Tibial nerve (tissue), 3 donors: ENCODE measurements at regions not wholly inside any gene's neighbourhood (a gene's known extent, or its start where the extent isn't known, plus 50 kb on each side); places are given as distances from the start of the nearest gene placed in this dataset.

Experiments used
- POLR2A ChIP-seq, 2 donors: fragments of 450-650 bp; IDR thresholded peaks; one replicate each; pipeline ENCODE4 v1.6.1; 2017; ENCODE audit warnings: antibody characterized with exemption in 2 of 2, mild to moderate bottlenecking in 2 of 2, moderate library complexity in 2 of 2
- TF ChIP-seq, protein P1 (sequence below), 5 experiments: fragments of 200-600 bp in 3 of 5; fragments of 450-650 bp in 2 of 5; sonication (generic) in 3 of 5; IDR thresholded peaks; one replicate each; pipeline ENCODE4 v1.5.1; 2016 to 2019; ENCODE audit warnings: antibody characterized with exemption in 5 of 5, mild to moderate bottlenecking in 3 of 5, moderate library complexity in 2 of 5

DNA sequence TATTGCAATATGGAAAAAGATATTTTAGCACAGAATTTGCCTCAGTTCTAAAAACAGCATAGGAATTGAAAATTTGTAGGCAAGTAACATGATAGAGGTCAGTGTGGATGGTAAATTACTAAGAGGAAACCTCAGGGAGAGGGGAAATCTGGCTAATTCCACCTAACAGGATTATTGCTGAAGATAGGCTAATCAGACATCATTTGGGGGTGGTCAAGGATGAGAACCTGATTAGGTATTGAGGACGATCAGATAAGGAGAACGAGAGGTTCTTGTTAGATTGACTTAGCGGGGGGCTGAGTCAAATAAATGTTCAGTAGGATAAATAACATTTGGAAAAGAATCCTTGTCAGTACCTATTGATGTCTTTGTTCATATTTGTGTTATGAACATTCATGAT lies 543.2 kb upstream of the LRRTM4 start:
- TF ChIP-seq, protein P1, sequence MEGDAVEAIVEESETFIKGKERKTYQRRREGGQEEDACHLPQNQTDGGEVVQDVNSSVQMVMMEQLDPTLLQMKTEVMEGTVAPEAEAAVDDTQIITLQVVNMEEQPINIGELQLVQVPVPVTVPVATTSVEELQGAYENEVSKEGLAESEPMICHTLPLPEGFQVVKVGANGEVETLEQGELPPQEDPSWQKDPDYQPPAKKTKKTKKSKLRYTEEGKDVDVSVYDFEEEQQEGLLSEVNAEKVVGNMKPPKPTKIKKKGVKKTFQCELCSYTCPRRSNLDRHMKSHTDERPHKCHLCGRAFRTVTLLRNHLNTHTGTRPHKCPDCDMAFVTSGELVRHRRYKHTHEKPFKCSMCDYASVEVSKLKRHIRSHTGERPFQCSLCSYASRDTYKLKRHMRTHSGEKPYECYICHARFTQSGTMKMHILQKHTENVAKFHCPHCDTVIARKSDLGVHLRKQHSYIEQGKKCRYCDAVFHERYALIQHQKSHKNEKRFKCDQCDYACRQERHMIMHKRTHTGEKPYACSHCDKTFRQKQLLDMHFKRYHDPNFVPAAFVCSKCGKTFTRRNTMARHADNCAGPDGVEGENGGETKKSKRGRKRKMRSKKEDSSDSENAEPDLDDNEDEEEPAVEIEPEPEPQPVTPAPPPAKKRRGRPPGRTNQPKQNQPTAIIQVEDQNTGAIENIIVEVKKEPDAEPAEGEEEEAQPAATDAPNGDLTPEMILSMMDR (IDR thresholded peaks at IDR 0.05): no peak
- no peak for TF ChIP-seq POLR2A (IDR thresholded peaks at IDR 0.05)
